ENCODE measurements at regions not wholly inside any gene's neighbourhood (a gene's known extent, or its start where the extent isn't known, plus 50 kb on each side); places are given as distances from the start of the nearest gene placed in this dataset.

- Mint-ChIP-seq H3K4me1 (no peaks in the 10 kb centered on the region), H3K4me3 (no peak overlapping the region), H3K36me3 (no peaks in the 10 kb centered on the region), H3K27me3 (no peaks in the 10 kb centered on the region), H3K27ac (no peak overlapping the region), H3K9me3 (peaks cover 0 to 6% (median 1%) of the 10 kb centered on the region in 7 donors)
- Histone ChIP-seq H3K4me1 (ENCODE audit: control insufficient read depth, insufficient read depth, low read length, poor library complexity, severe bottlenecking) (no peaks in the 10 kb centered on the region), H3K27ac (ENCODE audit: insufficient read depth, low read length, poor library complexity, severe bottlenecking) (no peak overlapping the region), H3K4me3 (ENCODE audit: low read depth, low read length) (no peak overlapping the region), H3K9me3 (ENCODE audit: control insufficient read depth in 2 of 2, low read length in 2 of 2) (no peaks in the 10 kb centered on the region), H3K36me3 (ENCODE audit: control insufficient read depth, insufficient read depth, low read length) (no peaks in the 10 kb centered on the region), H3K27me3 (ENCODE audit: control insufficient read depth, insufficient read depth, low read length) (no peaks in the 10 kb centered on the region)
- ATAC-seq (ENCODE audit: low read depth in 2 of 2) = no peak
- no peak for DNase-seq
Measured at GRCh38 chr22:48686694-48687302, 1140.9 kb downstream of the BRD1 start.

GRCh38 chr22:48685767-48686166, 1141.9 kb downstream of the BRD1 start:
- Mint-ChIP-seq H3K9me3 (peaks cover 0 to 6% (median 1%) of the 10 kb centered on the region in 7 donors), H3K4me1 (no peaks in the 10 kb centered on the region), H3K36me3 (no peaks in the 10 kb centered on the region), H3K27me3 (no peaks in the 10 kb centered on the region), H3K27ac (no peak overlapping the region), H3K4me3 (no peak overlapping the region)
- Histone ChIP-seq H3K9me3 (ENCODE audit: control insufficient read depth in 2 of 2, low read length in 2 of 2) (no peaks in the 10 kb centered on the region), H3K4me3 (ENCODE audit: low read depth, low read length) (no peak overlapping the region), H3K4me1 (ENCODE audit: control insufficient read depth, insufficient read depth, low read length, poor library complexity, severe bottlenecking) (no peaks in the 10 kb centered on the region), H3K36me3 (ENCODE audit: control insufficient read depth, insufficient read depth, low read length) (no peaks in the 10 kb centered on the region), H3K27me3 (ENCODE audit: control insufficient read depth, insufficient read depth, low read length) (no peaks in the 10 kb centered on the region), H3K27ac (ENCODE audit: insufficient read depth, low read length, poor library complexity, severe bottlenecking) (no peak overlapping the region)
- ATAC-seq (ENCODE audit: low read depth in 2 of 2) (no peak), DNase-seq (no peak)

- ATAC-seq (ENCODE audit: low read depth in 2 of 2) = no peak
- Mint-ChIP-seq H3K27ac (no peak overlapping the region), H3K4me1 (no peaks in the 10 kb centered on the region)
Measured at GRCh38 chr22:48683640-48684039, 1144.0 kb downstream of the BRD1 start.

GRCh38 chr22:48682504-48682903, 1145.2 kb downstream of the BRD1 start:
- no peaks in the 10 kb centered on the region for H3K36me3 Mint-ChIP-seq
- no peaks in the 10 kb centered on the region for H3K27me3 Mint-ChIP-seq
- DNase-seq (no peak), ATAC-seq (ENCODE audit: low read depth in 2 of 2) (no peak)
- no peak overlapping the region for H3K27ac ChIP-seq (ENCODE audit: insufficient read depth, low read length, poor library complexity, severe bottlenecking)
- H3K36me3 ChIP-seq (ENCODE audit: control insufficient read depth, insufficient read depth, low read length) = no peaks in the 10 kb centered on the region
- no peaks in the 10 kb centered on the region for H3K27me3 ChIP-seq (ENCODE audit: control insufficient read depth, insufficient read depth, low read length)
- no peak overlapping the region for H3K4me3 Mint-ChIP-seq
- H3K4me1 Mint-ChIP-seq = no peaks in the 10 kb centered on the region
- no peak overlapping the region for H3K27ac Mint-ChIP-seq
- peaks cover 0 to 7% (median 1%) of the 10 kb centered on the region in 7 donors for H3K9me3 Mint-ChIP-seq
- no peak overlapping the region for H3K4me3 ChIP-seq (ENCODE audit: low read depth, low read length)
- no peaks in the 10 kb centered on the region for H3K9me3 ChIP-seq (ENCODE audit: control insufficient read depth in 2 of 2, low read length in 2 of 2)
- H3K4me1 ChIP-seq (ENCODE audit: control insufficient read depth, insufficient read depth, low read length, poor library complexity, severe bottlenecking) = no peaks in the 10 kb centered on the region

More at GRCh38 chr22:48683640-48684039, 1144.0 kb downstream of the BRD1 start:
- Mint-ChIP-seq H3K36me3 (no peaks in the 10 kb centered on the region), H3K9me3 (peaks cover 0 to 6% (median 1%) of the 10 kb centered on the region in 7 donors), H3K4me3 (no peak overlapping the region), H3K27me3 (no peaks in the 10 kb centered on the region)
- DNase-seq = no peak
- no peaks in the 10 kb centered on the region for H3K27me3 ChIP-seq (ENCODE audit: control insufficient read depth, insufficient read depth, low read length)
- no peaks in the 10 kb centered on the region for H3K9me3 ChIP-seq (ENCODE audit: control insufficient read depth in 2 of 2, low read length in 2 of 2)
- no peaks in the 10 kb centered on the region for H3K4me1 ChIP-seq (ENCODE audit: control insufficient read depth, insufficient read depth, low read length, poor library complexity, severe bottlenecking)
- H3K4me3 ChIP-seq (ENCODE audit: low read depth, low read length) = no peak overlapping the region
- no peaks in the 10 kb centered on the region for H3K36me3 ChIP-seq (ENCODE audit: control insufficient read depth, insufficient read depth, low read length)
- no peak overlapping the region for H3K27ac ChIP-seq (ENCODE audit: insufficient read depth, low read length, poor library complexity, severe bottlenecking)

- Mint-ChIP-seq H3K9me3 (peaks cover 0 to 6% (median 0%) of the 10 kb centered on the region in 7 donors), H3K27ac (no peak overlapping the region), H3K27me3 (no peaks in the 10 kb centered on the region), H3K36me3 (no peaks in the 10 kb centered on the region), H3K4me1 (no peaks in the 10 kb centered on the region), H3K4me3 (no peak overlapping the region)
- Histone ChIP-seq H3K27me3 (ENCODE audit: control insufficient read depth, insufficient read depth, low read length) (no peaks in the 10 kb centered on the region), H3K4me1 (ENCODE audit: control insufficient read depth, insufficient read depth, low read length, poor library complexity, severe bottlenecking) (no peaks in the 10 kb centered on the region), H3K4me3 (ENCODE audit: low read depth, low read length) (no peak overlapping the region), H3K9me3 (ENCODE audit: control insufficient read depth in 2 of 2, low read length in 2 of 2) (no peaks in the 10 kb centered on the region), H3K27ac (ENCODE audit: insufficient read depth, low read length, poor library complexity, severe bottlenecking) (no peak overlapping the region), H3K36me3 (ENCODE audit: control insufficient read depth, insufficient read depth, low read length) (no peaks in the 10 kb centered on the region)
- DNase-seq (no peak), ATAC-seq (ENCODE audit: low read depth in 2 of 2) (no peak)
Measured at GRCh38 chr22:48680601-48681000, 1147.1 kb downstream of the BRD1 start.

- H3K36me3 Mint-ChIP-seq = no peaks in the 10 kb centered on the region
- no peak overlapping the region for H3K27ac Mint-ChIP-seq
- H3K4me1 Mint-ChIP-seq = no peaks in the 10 kb centered on the region
- peaks cover 0 to 6% (median 0%) of the 10 kb centered on the region in 7 donors for H3K9me3 Mint-ChIP-seq
- H3K4me1 ChIP-seq (ENCODE audit: control insufficient read depth, insufficient read depth, low read length, poor library complexity, severe bottlenecking) = no peaks in the 10 kb centered on the region
- no peaks in the 10 kb centered on the region for H3K9me3 ChIP-seq (ENCODE audit: control insufficient read depth in 2 of 2, low read length in 2 of 2)
- ATAC-seq (ENCODE audit: low read depth in 2 of 2) (no peak), DNase-seq (no peak)
- no peak overlapping the region for H3K4me3 ChIP-seq (ENCODE audit: low read depth, low read length)
- H3K27me3 ChIP-seq (ENCODE audit: control insufficient read depth, insufficient read depth, low read length) = no peaks in the 10 kb centered on the region
- no peak overlapping the region for H3K27ac ChIP-seq (ENCODE audit: insufficient read depth, low read length, poor library complexity, severe bottlenecking)
- no peaks in the 10 kb centered on the region for H3K36me3 ChIP-seq (ENCODE audit: control insufficient read depth, insufficient read depth, low read length)
- no peak overlapping the region for H3K4me3 Mint-ChIP-seq
- H3K27me3 Mint-ChIP-seq = no peaks in the 10 kb centered on the region
Measured at GRCh38 chr22:48679656-48680555, 1147.8 kb downstream of the BRD1 start.

- ATAC-seq (ENCODE audit: low read depth in 2 of 2) = no peak
- Histone ChIP-seq H3K4me1 (ENCODE audit: control insufficient read depth, insufficient read depth, low read length, poor library complexity, severe bottlenecking) (no peaks in the 10 kb centered on the region), H3K27me3 (ENCODE audit: control insufficient read depth, insufficient read depth, low read length) (no peaks in the 10 kb centered on the region), H3K27ac (ENCODE audit: insufficient read depth, low read length, poor library complexity, severe bottlenecking) (no peak overlapping the region), H3K9me3 (ENCODE audit: control insufficient read depth in 2 of 2, low read length in 2 of 2) (peaks cover 0 to 4% of the 10 kb centered on the region in 2 experiments), H3K4me3 (ENCODE audit: low read depth, low read length) (no peak overlapping the region), H3K36me3 (ENCODE audit: control insufficient read depth, insufficient read depth, low read length) (no peaks in the 10 kb centered on the region)
- Mint-ChIP-seq H3K4me3 (no peak overlapping the region), H3K36me3 (no peaks in the 10 kb centered on the region), H3K4me1 (no peaks in the 10 kb centered on the region), H3K27me3 (no peaks in the 10 kb centered on the region), H3K27ac (no peak overlapping the region), H3K9me3 (peaks cover 0 to 8% (median 0%) of the 10 kb centered on the region in 7 donors)
- no peak for DNase-seq
Measured at GRCh38 chr22:48678171-48679135, 1149.2 kb downstream of the BRD1 start.
